Stimulated activated CD8-positive, alpha-beta memory T cell treated with anti-CD3 and anti-CD28 coated beads, Interleukin-15, amount 100 ng/mL, for 4 hours (primary cell): ENCODE measurements at regions not wholly inside any gene's neighbourhood (a gene's known extent, or its start where the extent isn't known, plus 50 kb on each side); places are given as distances from the start of the nearest gene placed in this dataset.

Experiments used
- DNase-seq, 2 donors: peaks; one replicate each; pipeline ENCODE4 v3.0.0-alpha.2; 2020; ENCODE audit warnings: low read depth in 2 of 2

GRCh38 chr22:47696776-47697175, 934.3 kb downstream of the TBC1D22A start:
- DNase-seq: no peak

DNA sequence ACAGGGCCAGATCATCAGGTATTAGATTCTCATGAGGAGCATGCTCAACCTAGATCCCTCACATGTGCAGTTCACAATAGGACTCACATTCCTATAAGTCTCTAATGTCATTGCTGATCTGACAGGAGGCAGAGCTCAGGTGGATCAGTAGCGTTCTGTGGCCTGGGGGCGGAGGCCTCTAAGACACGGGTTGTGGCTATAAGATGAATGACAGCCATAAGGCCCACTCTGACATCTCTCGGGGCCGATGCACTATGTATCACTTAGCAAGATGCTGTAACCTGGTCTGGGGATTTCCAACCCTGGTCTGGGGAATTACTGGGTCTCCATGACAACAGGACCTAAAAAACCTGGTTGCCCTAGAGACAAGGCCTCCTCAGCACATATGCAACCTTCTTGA, 932.7 kb downstream of the TBC1D22A start:
- DNase-seq: no peak

GRCh38 chr22:47694536-47695130, 932.2 kb downstream of the TBC1D22A start:
- DNase-seq: no peak

DNA sequence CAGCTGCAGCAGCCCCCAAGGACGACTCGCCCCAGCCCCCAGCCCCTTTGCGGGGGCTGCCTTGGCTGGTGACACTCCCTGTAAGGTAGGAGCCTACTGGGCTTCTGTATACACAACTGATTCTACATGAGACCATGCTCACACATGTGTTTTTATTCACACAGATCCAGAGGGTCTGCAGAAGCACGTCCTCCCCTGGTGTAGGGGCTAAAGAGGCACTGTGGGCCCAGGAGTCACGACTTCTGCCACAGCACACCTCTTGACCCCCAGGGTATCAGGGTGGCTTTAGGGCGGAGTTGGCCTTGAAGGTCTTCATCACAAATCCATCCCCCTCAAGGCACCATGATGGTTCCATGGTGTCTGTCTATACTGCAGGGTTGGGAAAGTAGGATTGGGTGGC, 931.2 kb downstream of the TBC1D22A start:
- DNase-seq: no peak

- DNase-seq: no peak
These were observed 930.4 kb downstream of the TBC1D22A start for GRCh38 chr22:47692811-47693210.

DNA sequence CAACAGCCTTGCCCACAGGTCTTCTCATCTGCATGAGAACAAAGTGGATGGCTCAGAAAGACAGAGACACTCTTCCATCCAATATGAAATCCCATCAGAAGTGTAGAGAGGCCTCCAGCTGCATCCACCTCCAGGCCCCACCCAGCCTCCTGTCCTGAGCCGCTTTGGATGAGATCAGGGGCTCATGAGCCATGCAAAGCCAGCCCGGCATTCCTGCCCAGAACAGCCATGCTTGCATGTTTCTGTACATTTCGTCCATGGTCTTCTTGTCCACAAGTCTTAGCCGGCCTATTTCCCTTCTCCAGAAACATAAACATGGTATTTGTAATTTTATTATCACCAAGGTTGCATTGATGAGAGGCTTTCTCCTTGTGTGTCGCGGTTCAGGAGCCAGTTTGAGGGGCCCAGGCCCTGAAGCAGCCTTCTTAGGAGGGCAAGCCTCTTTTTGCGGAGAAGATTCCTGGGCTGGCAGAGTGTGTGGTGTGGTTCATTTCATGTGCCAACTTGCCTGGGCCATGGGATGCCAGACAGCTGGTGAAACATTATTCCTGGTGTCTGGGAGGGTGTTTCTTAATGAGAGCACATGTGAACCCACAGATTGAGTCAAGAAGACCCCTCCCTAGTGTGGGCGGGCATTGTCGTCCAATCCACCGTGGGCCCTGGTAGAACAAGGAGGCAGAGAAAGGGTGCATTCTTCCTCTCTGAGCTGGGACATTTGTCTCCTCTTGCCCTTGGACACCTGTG, 928.9 kb downstream of the TBC1D22A start:
- no peak for DNase-seq

- DNase-seq: no peak
These were observed 928.1 kb downstream of the TBC1D22A start for GRCh38 chr22:47690586-47690985.

DNA sequence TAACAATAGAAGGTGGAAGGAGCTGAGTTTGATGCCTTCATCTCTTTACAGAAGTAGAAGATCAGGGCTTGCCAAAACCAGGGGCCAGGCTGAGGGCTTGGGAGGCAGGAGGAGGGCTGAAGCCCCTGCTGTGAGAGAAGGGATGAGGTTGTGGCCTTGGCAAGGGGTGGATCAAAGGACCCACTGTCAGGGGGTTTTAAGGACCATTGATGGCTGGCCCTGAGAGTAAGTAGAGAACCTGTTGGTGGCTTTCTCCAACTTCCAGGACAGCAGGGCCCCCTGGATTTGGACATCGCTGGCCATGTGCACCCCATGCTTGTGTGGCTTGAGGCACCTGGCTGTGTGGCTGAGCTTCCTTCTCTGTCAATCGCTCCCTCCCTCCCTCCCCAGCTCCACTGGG, 927.7 kb downstream of the TBC1D22A start:
- DNase-seq: no peak

DNA sequence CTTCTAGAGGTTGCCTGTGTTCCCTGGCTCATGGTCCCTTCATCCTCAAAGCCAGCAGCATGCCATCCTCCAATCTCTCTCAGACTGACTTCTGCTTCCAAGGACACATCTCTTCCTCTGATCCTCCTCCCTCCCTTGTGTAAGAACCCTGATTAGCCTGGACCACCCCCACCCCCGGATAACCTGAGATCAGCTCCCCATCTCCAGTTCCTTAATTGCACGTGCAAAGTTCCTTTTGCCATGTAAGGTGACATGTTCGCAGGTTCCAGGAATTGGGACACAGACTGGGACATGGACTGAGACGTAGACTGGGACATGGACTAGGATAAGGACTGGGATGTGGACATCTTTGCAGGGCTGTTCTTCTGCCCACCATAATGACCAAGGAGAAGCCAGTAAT, 925.3 kb downstream of the TBC1D22A start:
- DNase-seq: no peak

DNA sequence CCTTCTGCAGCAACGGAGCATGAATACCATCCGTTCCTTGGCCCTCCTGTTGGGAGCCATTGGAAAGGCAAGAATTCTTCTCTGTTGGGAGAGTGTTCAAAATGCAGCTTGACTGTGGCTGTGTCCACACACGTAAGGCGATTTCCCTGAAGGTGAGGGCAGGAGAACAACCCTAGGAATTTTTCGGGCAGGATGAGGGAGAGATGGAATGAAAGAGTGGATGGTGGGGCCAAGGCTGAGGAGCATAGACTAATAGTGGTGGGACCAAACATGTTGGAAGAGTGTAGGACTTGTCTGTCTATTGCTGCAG, 924.9 kb downstream of the TBC1D22A start:
- DNase-seq: no peak

GRCh38 chr22:47686594-47687345, 924.3 kb downstream of the TBC1D22A start:
- no peak for DNase-seq

DNA sequence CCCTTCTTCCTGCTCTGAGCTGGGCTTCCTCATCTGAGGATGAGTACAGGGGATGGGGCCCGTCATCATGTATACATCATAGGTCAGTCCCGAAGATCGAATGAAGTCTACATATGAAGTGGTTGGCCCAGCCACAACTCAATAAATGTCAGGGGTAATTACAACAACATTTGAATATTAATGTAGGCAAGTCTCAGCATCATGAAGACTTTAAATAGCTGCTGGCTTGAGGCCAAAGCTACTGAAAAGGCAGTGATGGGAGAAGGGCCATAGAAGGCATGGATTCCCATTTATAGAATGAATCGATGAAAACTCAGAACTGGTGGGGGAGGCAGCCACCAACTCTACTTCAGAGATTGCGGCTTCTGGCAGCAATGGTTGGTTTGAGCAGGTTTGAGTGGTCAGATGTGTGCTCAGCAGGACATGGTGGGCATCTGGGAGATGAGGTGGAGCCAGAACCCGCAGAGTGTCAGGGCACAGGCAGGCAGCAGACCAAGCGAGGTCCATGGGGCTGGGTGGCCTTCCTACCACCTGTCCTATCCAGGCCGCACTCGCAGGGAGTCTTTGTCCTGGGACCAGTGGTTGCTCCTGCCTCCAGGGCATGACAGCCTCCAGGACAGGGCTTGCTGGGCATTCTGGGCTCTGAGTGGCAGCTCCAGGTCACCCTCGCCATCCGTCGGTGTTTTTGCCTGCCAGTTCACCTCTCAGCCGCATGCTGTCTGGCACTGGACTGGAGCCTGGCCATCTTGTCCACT, 919.1 kb downstream of the TBC1D22A start:
- no peak for DNase-seq

DNA sequence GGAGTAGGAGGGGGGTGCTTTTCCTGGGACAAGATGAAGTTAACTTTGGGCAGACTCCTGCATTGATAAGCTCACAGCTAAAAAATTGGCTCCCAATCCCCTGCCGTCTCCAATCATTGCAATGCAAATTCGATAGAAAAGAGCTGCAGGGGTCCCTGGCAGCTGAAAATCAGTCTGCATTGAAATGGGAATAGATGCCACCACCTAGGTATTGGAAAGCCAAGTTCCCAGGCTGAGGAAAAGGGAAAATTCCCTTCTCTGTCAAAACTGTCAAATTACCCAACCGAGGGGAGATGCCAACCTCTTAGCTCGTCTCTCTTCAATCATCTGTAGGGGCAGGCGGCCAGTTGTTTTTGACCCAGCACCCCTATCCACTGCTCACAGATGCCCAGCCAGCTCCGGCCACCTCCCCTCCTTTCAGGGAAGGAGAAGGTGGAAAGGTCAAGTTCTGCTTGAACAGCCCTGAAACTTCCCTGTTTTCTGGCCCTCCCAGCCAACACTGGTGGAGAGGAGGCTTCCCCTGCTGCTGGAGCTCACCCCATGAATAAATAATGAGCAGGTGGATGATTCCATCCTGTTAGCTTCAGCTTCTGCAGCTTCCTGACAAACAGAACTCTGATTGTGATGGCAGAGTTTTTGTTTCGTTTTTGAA, 916.3 kb downstream of the TBC1D22A start:
- no peak for DNase-seq

- DNase-seq: no peak
These were observed 915.6 kb downstream of the TBC1D22A start for GRCh38 chr22:47678048-47678447.

GRCh38 chr22:47676685-47677084, 914.2 kb downstream of the TBC1D22A start:
- no peak for DNase-seq

DNA sequence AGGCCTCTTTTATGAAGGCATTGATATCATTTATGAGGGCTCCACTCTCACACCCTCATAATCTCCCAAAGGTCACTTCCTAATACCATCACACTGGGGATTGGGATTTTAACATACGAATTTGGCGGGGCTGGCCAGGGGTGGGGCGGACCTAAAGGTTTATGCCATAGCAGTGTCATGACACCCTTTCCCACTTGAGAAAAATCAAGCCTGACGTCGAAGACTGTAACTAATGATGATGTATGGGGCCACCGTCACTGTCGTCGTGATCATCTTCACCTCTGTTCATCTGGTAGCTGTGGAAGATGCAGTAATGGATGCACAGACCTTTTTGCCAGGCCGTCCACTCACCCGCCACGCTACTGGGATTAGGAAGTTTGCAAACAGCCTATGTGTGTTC, 912.1 kb downstream of the TBC1D22A start:
- no peak for DNase-seq

DNA sequence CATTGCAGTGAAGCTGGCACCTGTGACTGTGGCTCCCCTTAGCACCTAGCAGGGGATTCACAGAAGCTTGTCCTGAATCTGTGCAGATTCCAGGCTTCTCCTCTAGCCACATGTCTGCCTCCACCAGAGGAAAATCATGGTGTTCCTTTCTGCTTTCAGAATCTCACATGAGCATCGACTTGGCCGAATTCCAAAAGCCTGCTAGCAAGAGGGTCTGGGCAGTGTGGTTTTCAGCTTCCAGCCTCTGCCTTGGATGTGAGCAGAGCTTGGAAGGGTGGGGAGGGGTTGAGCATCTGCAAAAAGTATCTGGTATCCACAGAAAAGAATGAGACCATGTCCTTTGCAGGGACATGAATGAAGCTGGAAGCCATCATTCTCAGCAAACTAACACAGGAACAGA, 911.1 kb downstream of the TBC1D22A start:
- no peak for DNase-seq

- no peak for DNase-seq
These were observed 910.1 kb downstream of the TBC1D22A start for GRCh38 chr22:47672526-47672925.

GRCh38 chr22:47665151-47665550, 902.7 kb downstream of the TBC1D22A start:
- DNase-seq: no peak

GRCh38 chr22:47663615-47664605, 901.5 kb downstream of the TBC1D22A start:
- DNase-seq: no peak
